Fibroblast of lung (primary cell): ENCODE measurements at regions not wholly inside any gene's neighbourhood (a gene's known extent, or its start where the extent isn't known, plus 50 kb on each side); places are given as distances from the start of the nearest gene placed in this dataset.

ENCODE experiments used
- DNase-seq, 2 donors: peaks; one replicate each; pipeline versions ENCODE4 v3.0.0 to v3.0.0-alpha.2; 2010; ENCODE audit warnings: low read depth in 2 of 2
- H2AFZ ChIP-seq: 2 replicates; pipeline ENCODE4 v1.5.1; 2012; ENCODE audit warnings: low read length, control low read depth, inconsistent platforms
- H3K27ac ChIP-seq: 2 replicates; pipeline ENCODE4 v1.5.1; 2011; ENCODE audit warnings: low read length, control low read depth; ENCODE audit not compliant: insufficient read depth
- H3K27me3 ChIP-seq: 2 replicates; pipeline ENCODE4 v1.5.1; 2011; ENCODE audit warnings: mild to moderate bottlenecking, low read length; ENCODE audit not compliant: control insufficient read depth, insufficient read depth
- H3K36me3 ChIP-seq: 2 replicates; pipeline ENCODE4 v1.5.1; 2011; ENCODE audit warnings: low read length; ENCODE audit not compliant: control insufficient read depth, insufficient read depth
- H3K4me1 ChIP-seq: 2 replicates; pipeline ENCODE4 v1.5.1; 2011; ENCODE audit warnings: low read length; ENCODE audit not compliant: control insufficient read depth, insufficient read depth; ENCODE audit errors: extremely low read depth
- H3K4me2 ChIP-seq: 2 replicates; pipeline ENCODE4 v1.5.1; 2011; ENCODE audit warnings: low read length, control low read depth; ENCODE audit not compliant: insufficient read depth; ENCODE audit errors: extremely low read depth
- H3K4me3 ChIP-seq, 4 experiments: fragments of 200-600 bp in 1 of 4; sonication (generic) in 1 of 4; replicated peaks in 1 of 4; 2 replicates each; pipeline ENCODE4 v1.5.1; 2011 to 2016; ENCODE audit warnings: low read length in 4 of 4, low read depth in 3 of 4, mild to moderate bottlenecking in 3 of 4, control low read depth in 2 of 4, inconsistent platforms in 1 of 4, mixed read lengths in 1 of 4; ENCODE audit not compliant: insufficient read depth in 1 of 4; ENCODE audit errors: control extremely low read depth in 1 of 4
- H3K79me2 ChIP-seq: 2 replicates; pipeline ENCODE4 v1.5.1; 2012; ENCODE audit warnings: mild to moderate bottlenecking, low read length, inconsistent platforms; ENCODE audit not compliant: control insufficient read depth, insufficient read depth
- H3K9ac ChIP-seq: 2 replicates; pipeline ENCODE4 v1.5.1; 2011; ENCODE audit warnings: mild to moderate bottlenecking, low read length, control low read depth; ENCODE audit not compliant: insufficient read depth
- H3K9me3 ChIP-seq: 2 replicates; pipeline ENCODE4 v1.5.1; 2012; ENCODE audit warnings: low read depth, low read length; ENCODE audit not compliant: control insufficient read depth, insufficient read depth
- H4K20me1 ChIP-seq: 2 replicates; pipeline ENCODE4 v1.5.1; 2011; ENCODE audit warnings: low read length; ENCODE audit not compliant: control insufficient read depth, insufficient read depth; ENCODE audit errors: extremely low read depth
- CTCF ChIP-seq, 2 donors: IDR thresholded peaks in 1 of 2; conservative IDR thresholded peaks in 1 of 2; 1 replicate in 1 of 2; 2 replicates in 1 of 2; pipeline ENCODE4 v1.5.1; 2011 to 2012; ENCODE audit warnings: low read length in 2 of 2, control low read depth in 1 of 2, inconsistent platforms in 1 of 2, low read depth in 1 of 2, mild to moderate bottlenecking in 1 of 2
- EZH2 ChIP-seq: IDR thresholded peaks from 2 replicates; pipeline ENCODE4 v1.5.1; 2012; ENCODE audit warnings: low read length, control low read depth, mild to moderate bottlenecking; ENCODE audit errors: missing control alignments

GRCh38 chr2:60092781-60093180, 460.7 kb downstream of the BCL11A start:
- no peaks in the 10 kb centered on the region for H3K27me3 ChIP-seq
- no peak overlapping the region for H3K9ac ChIP-seq
- H3K36me3 ChIP-seq, result no peaks in the 10 kb centered on the region
- H3K27ac ChIP-seq, result no peak overlapping the region
- no peak for DNase-seq
- H3K4me1 ChIP-seq, result no peaks in the 10 kb centered on the region
- H3K4me2 ChIP-seq, result no peak overlapping the region
- no peaks in the 10 kb centered on the region for H4K20me1 ChIP-seq
- no peak overlapping the region for H2AFZ ChIP-seq
- H3K4me3 ChIP-seq, result no peak overlapping the region
- TF ChIP-seq CTCF (conservative IDR thresholded peaks at IDR 0.05 in 1 of 2, IDR thresholded peaks at IDR 0.05 in 1 of 2; ENCODE audit: low read depth in 1 of 2, low read length in 2 of 2) (no peak), EZH2 (no peak)
- no peaks in the 10 kb centered on the region for H3K79me2 ChIP-seq
- H3K9me3 ChIP-seq, result no peaks in the 10 kb centered on the region

- Histone ChIP-seq H3K4me3 (no peak overlapping the region), H2AFZ (no peak overlapping the region), H3K27ac (no peak overlapping the region), H3K4me1 (no peaks in the 10 kb centered on the region), H3K9ac (no peak overlapping the region), H3K36me3 (no peaks in the 10 kb centered on the region), H3K9me3 (no peaks in the 10 kb centered on the region), H3K79me2 (no peaks in the 10 kb centered on the region), H4K20me1 (no peaks in the 10 kb centered on the region), H3K4me2 (no peak overlapping the region), H3K27me3 (no peaks in the 10 kb centered on the region)
- TF ChIP-seq CTCF (conservative IDR thresholded peaks at IDR 0.05 in 1 of 2, IDR thresholded peaks at IDR 0.05 in 1 of 2; ENCODE audit: low read depth in 1 of 2, low read length in 2 of 2) (no peak), EZH2 (no peak)
- DNase-seq, result no peak
These were observed 461.6 kb downstream of the BCL11A start for GRCh38 chr2:60091894-60092293.

- Histone ChIP-seq H3K4me2 (no peak overlapping the region), H3K27me3 (no peaks in the 10 kb centered on the region), H3K4me3 (no peak overlapping the region), H3K36me3 (no peaks in the 10 kb centered on the region), H3K27ac (no peak overlapping the region), H4K20me1 (no peaks in the 10 kb centered on the region), H3K9me3 (no peaks in the 10 kb centered on the region), H2AFZ (no peak overlapping the region), H3K79me2 (no peaks in the 10 kb centered on the region), H3K9ac (no peak overlapping the region), H3K4me1 (no peaks in the 10 kb centered on the region)
- DNase-seq, result no peak
- TF ChIP-seq EZH2 (no peak), CTCF (conservative IDR thresholded peaks at IDR 0.05 in 1 of 2, IDR thresholded peaks at IDR 0.05 in 1 of 2; ENCODE audit: low read depth in 1 of 2, low read length in 2 of 2) (no peak)
These were observed 462.2 kb downstream of the BCL11A start for GRCh38 chr2:60091266-60091665.
